H1 (cell line): ENCODE measurements at regions not wholly inside any gene's neighbourhood (a gene's known extent, or its start where the extent isn't known, plus 50 kb on each side); places are given as distances from the start of the nearest gene placed in this dataset.

Source experiments
- BRCA1 ChIP-seq: IDR thresholded peaks from 2 replicates; pipeline ENCODE4 v1.6.1; 2012; ENCODE audit warnings: low read depth, low read length, improper control_type of control experiment
- CBX8 ChIP-seq: fragments of 300-800, 300-1000 bp; sonication (generic); IDR thresholded peaks from 2 replicates; pipeline ENCODE4 v1.7.1; 2016; ENCODE audit warnings: low read depth, low read length, borderline replicate concordance
- E2F6 ChIP-seq: IDR thresholded peaks from 2 replicates; pipeline ENCODE4 v1.6.1; 2012; ENCODE audit warnings: inconsistent platforms
- EGR1 ChIP-seq: IDR thresholded peaks from 2 replicates; pipeline ENCODE4 v1.6.1; 2011; ENCODE audit warnings: low read depth, low read length, borderline replicate concordance
- POLR2AphosphoS5 ChIP-seq: IDR thresholded peaks from 2 replicates; pipeline ENCODE4 v1.6.1; 2011; ENCODE audit warnings: low read depth, low read length
- RBBP5 ChIP-seq: IDR thresholded peaks from 2 replicates; pipeline ENCODE4 v1.7.1; 2012; ENCODE audit warnings: low read depth, mild to moderate bottlenecking, inconsistent platforms, low read length, moderate library complexity, borderline replicate concordance
- TF ChIP-seq, protein P1 (sequence below), 3 experiments: IDR thresholded peaks; 1 replicate in 2 of 3; 2 replicates in 1 of 3; pipeline versions ENCODE4 v1.5.1 to v1.6.1; 2011; ENCODE audit warnings: low read length in 3 of 3, mild to moderate bottlenecking in 3 of 3, inconsistent platforms in 2 of 3, low read depth in 1 of 3, moderate library complexity in 1 of 3; ENCODE audit not compliant: insufficient read depth in 1 of 3; ENCODE audit errors: control extremely low read depth in 1 of 3

- TF ChIP-seq CBX8: no peak
- no peak for TF ChIP-seq BRCA1
- no peak for TF ChIP-seq EGR1
- TF ChIP-seq, protein P1, sequence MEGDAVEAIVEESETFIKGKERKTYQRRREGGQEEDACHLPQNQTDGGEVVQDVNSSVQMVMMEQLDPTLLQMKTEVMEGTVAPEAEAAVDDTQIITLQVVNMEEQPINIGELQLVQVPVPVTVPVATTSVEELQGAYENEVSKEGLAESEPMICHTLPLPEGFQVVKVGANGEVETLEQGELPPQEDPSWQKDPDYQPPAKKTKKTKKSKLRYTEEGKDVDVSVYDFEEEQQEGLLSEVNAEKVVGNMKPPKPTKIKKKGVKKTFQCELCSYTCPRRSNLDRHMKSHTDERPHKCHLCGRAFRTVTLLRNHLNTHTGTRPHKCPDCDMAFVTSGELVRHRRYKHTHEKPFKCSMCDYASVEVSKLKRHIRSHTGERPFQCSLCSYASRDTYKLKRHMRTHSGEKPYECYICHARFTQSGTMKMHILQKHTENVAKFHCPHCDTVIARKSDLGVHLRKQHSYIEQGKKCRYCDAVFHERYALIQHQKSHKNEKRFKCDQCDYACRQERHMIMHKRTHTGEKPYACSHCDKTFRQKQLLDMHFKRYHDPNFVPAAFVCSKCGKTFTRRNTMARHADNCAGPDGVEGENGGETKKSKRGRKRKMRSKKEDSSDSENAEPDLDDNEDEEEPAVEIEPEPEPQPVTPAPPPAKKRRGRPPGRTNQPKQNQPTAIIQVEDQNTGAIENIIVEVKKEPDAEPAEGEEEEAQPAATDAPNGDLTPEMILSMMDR (IDR thresholded peaks at IDR 0.05; ENCODE audit: control extremely low read depth in 1 of 3, insufficient read depth in 1 of 3, low read depth in 1 of 3, low read length in 3 of 3): no peak
- no peak for TF ChIP-seq E2F6
- no peak for TF ChIP-seq POLR2AphosphoS5
- no peak for TF ChIP-seq RBBP5
Observed at GRCh38 chr7:49670991-49671390, 102.4 kb upstream of the VWC2 start.
